NCI-H526 (cell line): ENCODE measurements at regions not wholly inside any gene's neighbourhood (a gene's known extent, or its start where the extent isn't known, plus 50 kb on each side); places are given as distances from the start of the nearest gene placed in this dataset.

ENCODE experiments used
- DNase-seq, 2 experiments: peaks; one replicate each; lab custom pipeline; 2025; lab: John Stamatoyannopoulos, UW

GRCh38 chr5:126365446-126366198 lies 57.6 kb upstream of the GRAMD2B start:
- no peak for DNase-seq

GRCh38 chr5:126366199-126366560 lies 57.0 kb upstream of the GRAMD2B start:
- no peak for DNase-seq

GRCh38 chr5:126368239-126368812 lies 54.9 kb upstream of the GRAMD2B start:
- DNase-seq = peak; percentile 29 to 62

- DNase-seq = no peak
Measured at GRCh38 chr5:126369083-126369482, 54.1 kb upstream of the GRAMD2B start.

DNA sequence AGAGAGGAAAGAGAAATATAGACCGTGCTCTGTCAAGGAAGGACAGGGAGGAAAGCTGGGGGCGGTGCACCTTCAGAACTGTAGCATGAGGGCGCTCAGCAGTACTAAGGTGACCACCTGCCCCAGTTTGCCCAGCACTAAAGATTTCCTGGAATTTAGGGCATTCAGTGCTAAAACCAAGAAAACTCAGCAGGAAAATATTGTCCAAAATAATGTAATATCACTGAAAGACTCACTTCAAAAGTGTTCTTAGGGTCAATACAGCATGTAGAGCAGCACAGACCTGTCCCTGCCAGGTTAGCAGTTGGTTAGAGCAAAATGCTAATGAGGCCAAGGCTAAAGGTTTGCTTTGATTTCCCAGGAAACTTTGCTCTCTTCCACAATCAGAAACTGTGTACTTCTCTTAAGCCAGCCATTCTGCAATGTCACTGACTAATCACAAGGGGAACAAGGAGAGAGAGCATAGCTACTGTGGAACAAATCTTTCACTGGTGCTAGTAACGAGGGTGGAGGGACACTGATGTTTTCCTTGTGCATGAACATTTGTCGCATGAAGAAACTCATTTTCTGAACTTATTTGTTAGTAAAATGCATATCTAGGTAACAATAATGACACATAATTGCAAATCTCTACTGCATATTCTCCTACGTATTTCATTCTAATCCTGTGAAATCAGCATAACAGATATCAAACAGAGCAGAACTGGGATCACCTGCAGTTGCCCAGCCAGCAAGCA lies 53.0 kb upstream of the GRAMD2B start:
- DNase-seq = peak in 1 of 2 experiments; percentile 35

DNA sequence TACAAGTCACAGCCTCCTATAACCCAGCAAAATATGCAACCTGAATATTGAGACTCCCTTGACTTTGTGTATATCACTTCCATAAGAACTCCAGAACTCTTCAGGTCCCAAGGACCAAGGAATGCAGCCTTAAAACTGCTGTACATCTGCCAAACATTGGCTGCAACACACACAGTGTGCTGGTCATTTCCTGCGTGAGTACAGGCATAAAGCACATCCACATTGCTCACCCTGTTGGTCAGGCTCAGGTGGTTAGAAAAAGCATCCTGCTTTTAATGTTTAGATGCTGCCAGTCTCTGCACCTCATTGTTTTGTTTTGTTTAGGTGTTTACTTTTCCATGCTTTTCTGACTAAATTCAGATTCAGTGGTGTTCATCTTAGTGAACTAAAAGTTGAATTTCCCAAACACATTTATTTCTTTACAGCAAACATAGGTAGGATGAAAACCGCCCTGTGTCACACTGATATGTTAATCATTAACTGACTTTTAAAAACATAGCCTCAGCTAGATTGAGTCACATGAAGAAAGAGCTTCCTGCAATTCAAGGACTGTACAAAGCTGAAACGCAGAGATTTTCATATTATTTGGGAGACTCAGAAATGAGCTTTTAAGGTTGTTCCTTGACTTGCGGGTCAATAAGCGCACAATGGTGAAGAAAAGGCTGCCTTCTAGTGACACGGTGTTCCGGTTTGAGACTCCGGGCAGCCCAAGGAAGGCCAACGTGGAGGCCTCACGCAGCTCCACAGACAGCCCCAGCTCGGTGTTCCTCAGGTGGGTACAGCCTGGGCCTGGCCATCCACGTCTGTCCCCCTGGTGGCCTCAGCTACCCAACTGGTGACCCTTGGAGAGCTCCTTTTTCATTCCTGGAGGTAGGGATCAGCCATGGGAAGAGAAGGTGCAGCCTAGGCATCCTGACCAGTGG lies 52.2 kb upstream of the GRAMD2B start:
- peak; percentile 7 to 38 for DNase-seq

DNA sequence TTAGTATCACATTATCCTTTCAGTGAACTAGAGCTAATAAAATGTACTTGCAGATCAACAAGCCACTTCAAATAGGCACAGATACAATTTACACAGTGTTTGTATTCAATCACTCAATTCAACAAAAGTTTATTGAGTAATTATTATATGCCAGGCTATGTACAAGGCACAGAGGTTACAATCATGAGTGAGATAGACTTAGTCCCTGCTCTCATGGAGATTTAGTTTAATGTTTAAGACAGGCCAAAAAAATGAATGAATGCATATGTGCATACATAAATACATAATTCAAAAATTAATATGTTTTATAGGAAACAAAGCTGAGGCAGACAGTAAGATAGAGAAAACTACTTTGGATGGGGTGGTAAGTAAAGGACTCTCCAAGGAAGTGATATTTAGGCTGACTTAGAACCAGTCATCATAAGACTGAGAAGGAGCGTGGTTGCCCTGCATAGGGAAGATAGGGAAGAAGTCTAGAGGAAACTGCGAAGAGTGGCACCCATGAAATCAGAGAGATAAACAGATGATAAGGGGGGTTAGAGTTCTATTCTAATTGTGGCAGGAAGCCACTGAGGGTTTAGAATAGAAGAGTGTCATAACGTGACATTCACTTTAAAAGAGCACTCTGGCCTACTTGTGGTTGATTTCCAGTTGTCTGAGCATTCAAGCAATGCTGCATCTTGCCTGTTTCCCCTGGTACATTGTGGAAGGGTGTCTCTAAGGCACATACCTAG lies 49.7 kb upstream of the GRAMD2B start:
- no peak for DNase-seq
